Stimulated activated CD4-positive, alpha-beta T cell treated with anti-CD3 and anti-CD28 coated beads, Interleukin-1b, Interleukin-23, amount 100 ng/mL, for 24 hours (primary cell): ENCODE measurements at regions not wholly inside any gene's neighbourhood (a gene's known extent, or its start where the extent isn't known, plus 50 kb on each side); places are given as distances from the start of the nearest gene placed in this dataset.

Source experiments
- DNase-seq, 4 experiments: peaks; one replicate each; pipeline ENCODE4 v3.0.0-alpha.2; 2020; ENCODE audit warnings: low read depth in 4 of 4, low spot score in 1 of 4

GRCh38 chr21:28754127-28754611 is 238.5 kb downstream of the LTN1 start:
- DNase-seq = no peak

- DNase-seq = no peak
Observed at GRCh38 chr21:28752131-28752530, 240.5 kb downstream of the LTN1 start.

- DNase-seq = no peak
Observed at GRCh38 chr21:28751176-28751575, 241.5 kb downstream of the LTN1 start.

GRCh38 chr21:28750565-28750964 is 242.1 kb downstream of the LTN1 start:
- no peak for DNase-seq

- DNase-seq = no peak
Observed at GRCh38 chr21:28749536-28749935, 243.1 kb downstream of the LTN1 start.

- DNase-seq = no peak
Observed at GRCh38 chr21:28747464-28747863, 245.2 kb downstream of the LTN1 start.

- DNase-seq = no peak
Observed at GRCh38 chr21:28746166-28746565, 246.5 kb downstream of the LTN1 start.

- DNase-seq = peak; percentile 24 to 51 (median 38)
Observed at GRCh38 chr21:28745131-28746016, 247.3 kb downstream of the LTN1 start.

GRCh38 chr21:28743723-28744122 is 249.0 kb downstream of the LTN1 start:
- DNase-seq = no peak

- DNase-seq = no peak
Observed at GRCh38 chr21:28742527-28742926, 250.2 kb downstream of the LTN1 start.

GRCh38 chr21:28740125-28740524 is 252.6 kb downstream of the LTN1 start:
- DNase-seq = no peak

- no peak for DNase-seq
Observed at GRCh38 chr21:28738882-28739281, 253.8 kb downstream of the LTN1 start.

- no peak for DNase-seq
Observed at GRCh38 chr21:28738420-28738704, 254.3 kb downstream of the LTN1 start.

- no peak for DNase-seq
Observed at GRCh38 chr21:28737674-28738419, 254.8 kb downstream of the LTN1 start.

GRCh38 chr21:28734522-28735175 is 258.0 kb downstream of the LTN1 start:
- DNase-seq = no peak

GRCh38 chr21:28731700-28732321 is 260.9 kb downstream of the LTN1 start:
- DNase-seq = no peak

GRCh38 chr21:28729887-28730286 is 262.8 kb downstream of the LTN1 start:
- DNase-seq = no peak

GRCh38 chr21:28727809-28728208 is 264.9 kb downstream of the LTN1 start:
- no peak for DNase-seq

- DNase-seq = no peak
Observed at GRCh38 chr21:28725396-28725795, 267.3 kb downstream of the LTN1 start.

- no peak for DNase-seq
Observed at GRCh38 chr21:28723646-28724045, 269.0 kb downstream of the LTN1 start.

GRCh38 chr21:28719723-28720122 is 273.0 kb downstream of the LTN1 start:
- no peak for DNase-seq
